GM19035 (cell line): ENCODE measurements at regions not wholly inside any gene's neighbourhood (a gene's known extent, or its start where the extent isn't known, plus 50 kb on each side); places are given as distances from the start of the nearest gene placed in this dataset.
"Not testable (repeated sequence)": the region's sequence is repeated elsewhere in the genome, so short reads cannot be mapped to it uniquely, and the experiment has no call there.

ENCODE experiments used
- ATAC-seq: cut with Tn5 transposase; IDR thresholded peaks from one replicate; pipeline ENCODE4 v1.9.1; 2021; ENCODE audit not compliant: unreplicated experiment

GRCh38 chr21:5975719-5976118 is 4545.7 kb upstream of the TPTE start:
- ATAC-seq = not testable (repeated sequence)

DNA sequence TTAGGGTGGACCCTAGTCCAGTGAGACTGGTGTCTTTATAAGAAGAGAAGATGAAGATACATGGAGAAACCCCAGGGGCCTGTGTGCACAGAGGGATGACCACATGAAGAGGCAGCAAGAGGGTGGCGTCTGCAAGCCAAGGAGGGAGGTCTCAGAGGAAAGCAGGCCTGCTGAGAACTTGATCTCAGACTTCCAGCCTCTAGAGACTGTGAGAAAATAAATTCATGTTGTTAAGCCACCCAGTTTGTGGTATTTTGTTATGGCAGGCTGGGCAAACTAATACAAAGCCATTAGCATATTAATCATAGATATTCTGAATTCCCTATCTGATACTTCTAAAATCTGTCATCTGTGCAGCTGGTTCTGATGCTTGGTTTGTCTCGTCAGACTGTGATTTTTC is 4523.8 kb upstream of the TPTE start:
- not testable (repeated sequence) for ATAC-seq

DNA sequence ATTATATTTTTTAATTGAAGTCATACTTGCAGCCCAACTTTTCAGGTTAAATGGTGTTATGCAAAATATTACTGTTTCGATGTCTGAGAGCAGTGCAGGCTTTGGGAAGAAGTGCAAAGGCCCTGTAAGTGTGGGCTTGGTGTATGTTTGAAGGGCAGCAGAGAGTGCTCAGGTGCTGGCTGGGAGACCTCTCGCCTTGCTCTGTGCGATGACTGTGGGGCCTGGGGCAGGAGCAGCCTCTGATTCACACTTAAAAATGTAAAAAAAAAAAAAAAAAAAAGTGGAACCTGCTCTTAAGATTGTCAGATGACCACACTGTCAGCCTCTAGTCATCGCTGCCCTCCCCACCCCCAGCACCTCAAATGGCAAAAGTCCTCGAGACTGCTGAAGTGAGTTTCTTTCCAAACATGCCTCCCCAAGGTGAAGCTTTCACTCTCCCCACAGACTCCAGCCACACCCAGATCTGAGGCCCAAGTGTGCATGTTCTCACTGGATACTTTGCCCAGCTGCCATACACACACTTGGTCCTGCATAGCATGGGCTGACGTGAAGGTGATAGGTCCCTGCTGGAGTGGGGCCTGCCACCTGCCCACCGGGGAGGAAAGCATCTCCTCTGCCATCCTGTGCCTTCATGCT is 4505.8 kb upstream of the TPTE start:
- not testable (repeated sequence) for ATAC-seq

DNA sequence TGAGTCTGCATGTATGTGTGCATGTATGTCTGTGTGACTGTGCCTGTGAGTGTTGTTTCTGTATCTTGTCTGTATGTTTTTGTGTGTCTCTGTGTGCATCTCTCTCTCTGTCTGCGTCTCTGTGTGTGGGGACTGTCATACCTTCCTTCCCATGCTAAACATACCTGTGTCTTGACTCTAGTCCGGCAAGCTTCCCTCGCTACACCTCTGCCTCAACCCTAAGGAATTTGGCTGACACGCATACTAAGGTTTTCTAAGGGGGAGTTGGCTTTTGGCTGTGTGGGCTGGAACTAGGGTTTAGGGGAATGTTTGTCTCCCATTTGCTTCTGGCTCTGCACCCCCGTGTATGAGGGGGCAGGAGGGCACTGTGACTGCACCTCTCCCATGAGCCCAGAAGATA is 4500.9 kb upstream of the TPTE start:
- ATAC-seq = not testable (repeated sequence)

- ATAC-seq = not testable (repeated sequence)
Measured at GRCh38 chr21:6020953-6021716, 4500.2 kb upstream of the TPTE start.

- ATAC-seq = not testable (repeated sequence)
Measured at GRCh38 chr21:6021717-6022270, 4499.6 kb upstream of the TPTE start.

- ATAC-seq = not testable (repeated sequence)
Measured at GRCh38 chr21:6023331-6023730, 4498.1 kb upstream of the TPTE start.

DNA sequence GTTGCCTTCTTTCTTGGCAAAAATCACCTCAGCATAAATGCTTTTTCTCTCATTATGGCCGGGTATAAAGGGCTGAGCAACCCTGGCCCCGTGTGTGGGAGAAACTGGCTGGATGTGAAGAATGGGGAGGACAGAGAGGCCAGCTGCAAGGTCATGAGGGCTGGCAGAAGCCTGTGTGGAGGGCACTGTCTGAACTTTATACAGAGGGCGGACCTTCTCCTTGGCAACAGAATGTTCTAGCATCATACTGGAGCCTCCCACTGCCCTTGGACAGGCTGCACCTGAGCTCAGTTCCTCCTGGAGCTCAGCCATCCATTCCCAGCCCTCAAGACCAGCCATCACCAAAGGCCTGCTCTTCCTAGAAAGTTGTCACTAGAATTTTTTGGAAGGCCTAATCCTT is 4496.2 kb upstream of the TPTE start:
- not testable (repeated sequence) for ATAC-seq

- not testable (repeated sequence) for ATAC-seq
Measured at GRCh38 chr21:6027497-6027896, 4493.9 kb upstream of the TPTE start.

DNA sequence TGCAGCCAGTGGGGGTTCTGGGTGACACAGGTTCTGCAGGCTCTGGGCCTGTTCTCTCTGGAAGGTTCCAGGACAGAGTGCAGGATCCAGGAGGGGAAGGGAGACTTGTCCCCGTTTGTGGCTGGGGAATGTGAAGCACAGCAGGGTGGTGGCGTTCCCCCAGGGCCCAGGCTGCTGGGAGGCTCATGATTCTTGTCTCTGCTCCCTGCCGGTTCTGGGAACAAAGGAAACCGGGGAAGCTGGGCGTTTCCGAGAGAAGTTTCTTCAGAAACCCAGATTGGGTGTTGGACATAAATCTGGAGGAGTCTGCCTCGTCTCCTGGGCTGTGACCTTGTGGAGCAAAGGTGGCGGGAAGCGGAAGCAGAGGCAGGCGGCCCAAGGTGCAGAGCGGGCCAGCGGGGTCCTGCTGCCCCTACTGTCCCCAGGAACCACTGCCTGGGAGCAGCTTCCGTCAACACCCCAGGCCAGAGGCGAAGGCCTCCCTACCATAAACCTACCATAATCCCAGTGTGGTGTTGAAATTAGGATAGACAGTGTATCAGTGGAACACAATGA is 4487.2 kb upstream of the TPTE start:
- not testable (repeated sequence) for ATAC-seq

GRCh38 chr21:6034820-6035473 is 4486.4 kb upstream of the TPTE start:
- ATAC-seq = not testable (repeated sequence)

DNA sequence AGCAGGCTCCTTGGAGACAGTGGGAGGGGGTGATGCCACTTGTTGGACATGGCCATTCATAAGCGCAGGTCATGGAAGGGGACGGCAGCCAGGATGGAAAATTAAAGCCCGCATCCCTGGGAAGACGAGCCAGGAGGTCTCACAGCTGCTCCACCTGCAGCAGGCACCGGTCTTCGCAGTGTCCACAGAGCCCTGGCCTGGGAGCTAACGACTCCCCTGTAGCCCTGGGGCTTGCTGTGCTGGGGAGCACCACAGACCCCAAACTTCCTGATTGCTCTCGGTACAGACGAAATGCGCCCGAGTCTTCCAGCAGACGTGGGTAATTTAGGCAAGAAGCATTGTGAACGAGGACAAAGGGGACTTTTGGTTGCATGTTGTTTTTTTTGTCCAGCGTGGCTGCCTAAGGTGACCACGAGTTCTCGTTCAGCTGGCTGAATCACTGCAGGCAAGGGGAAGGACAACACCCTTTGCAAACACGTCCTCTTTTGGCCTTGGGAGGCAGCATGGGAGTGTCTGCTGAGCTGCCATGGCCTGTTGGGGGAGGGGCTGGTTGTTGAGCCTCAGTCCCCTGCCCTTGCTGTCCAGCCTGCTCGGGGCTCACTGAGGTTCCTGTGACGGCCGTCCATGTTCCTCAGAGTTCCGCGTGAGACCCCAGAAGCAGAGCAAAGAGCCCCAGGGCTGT is 4485.8 kb upstream of the TPTE start:
- ATAC-seq = not testable (repeated sequence)

GRCh38 chr21:6039224-6039623 is 4482.2 kb upstream of the TPTE start:
- not testable (repeated sequence) for ATAC-seq

GRCh38 chr21:6040095-6040494 is 4481.3 kb upstream of the TPTE start:
- not testable (repeated sequence) for ATAC-seq

DNA sequence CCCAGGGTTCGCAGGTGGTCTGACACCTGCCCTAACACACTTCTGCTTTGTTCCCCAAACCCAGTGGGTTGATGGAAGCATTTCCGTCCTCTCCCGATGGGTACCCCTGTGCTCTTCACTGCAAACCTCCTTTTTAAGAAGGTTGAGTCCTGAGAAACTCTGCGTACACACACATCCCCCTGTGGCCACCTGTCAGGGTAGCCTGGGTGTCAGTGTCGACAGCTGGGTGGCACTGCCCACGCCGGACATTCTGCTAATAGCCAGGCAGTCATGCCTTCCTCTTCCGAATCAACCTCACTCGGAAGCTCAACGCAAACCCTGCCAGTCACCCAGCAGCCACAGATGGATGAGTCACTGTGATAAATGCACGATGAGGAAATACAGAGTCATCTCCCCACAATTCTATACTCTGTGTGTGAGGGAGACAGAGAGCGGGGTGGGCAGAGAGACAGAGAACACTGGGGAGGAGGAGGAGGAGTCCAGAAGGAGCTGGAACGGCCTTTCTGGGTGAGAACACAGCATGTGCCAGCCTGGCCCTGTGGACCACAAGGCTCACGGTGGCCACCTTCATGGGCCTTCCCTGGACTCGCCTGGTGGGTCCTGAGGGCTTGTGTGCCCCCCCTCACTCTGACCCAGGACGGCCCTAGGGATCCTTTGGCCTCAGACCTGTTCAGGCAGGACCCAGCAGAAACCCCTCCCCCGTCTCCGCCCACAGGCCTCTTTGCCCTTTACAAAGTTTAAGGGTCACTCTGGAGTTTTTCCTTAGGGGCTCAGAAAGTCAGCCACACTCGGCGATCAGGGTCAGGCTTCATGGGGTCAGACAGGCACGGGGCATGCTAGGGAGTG is 4477.7 kb upstream of the TPTE start:
- not testable (repeated sequence) for ATAC-seq

DNA sequence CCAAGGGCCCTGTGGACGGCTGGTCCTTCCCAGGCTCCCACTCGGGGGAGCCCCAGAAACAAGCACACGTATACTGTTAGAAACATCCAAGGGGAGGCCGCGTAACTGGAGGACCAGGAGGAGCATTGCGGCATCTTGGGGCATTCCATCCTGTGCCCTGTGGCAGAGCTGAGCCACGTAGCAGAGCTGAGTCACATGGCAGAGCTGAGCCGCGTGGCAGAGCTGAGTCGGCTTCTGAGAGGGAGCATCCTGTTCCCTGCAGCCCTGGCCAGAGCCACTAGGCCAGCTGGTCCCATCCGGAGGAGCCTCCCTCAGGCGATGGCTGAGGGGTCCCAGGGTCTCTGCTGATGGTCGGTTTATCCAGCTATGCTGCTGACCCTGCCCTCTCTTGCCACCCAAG is 4476.7 kb upstream of the TPTE start:
- ATAC-seq = not testable (repeated sequence)

DNA sequence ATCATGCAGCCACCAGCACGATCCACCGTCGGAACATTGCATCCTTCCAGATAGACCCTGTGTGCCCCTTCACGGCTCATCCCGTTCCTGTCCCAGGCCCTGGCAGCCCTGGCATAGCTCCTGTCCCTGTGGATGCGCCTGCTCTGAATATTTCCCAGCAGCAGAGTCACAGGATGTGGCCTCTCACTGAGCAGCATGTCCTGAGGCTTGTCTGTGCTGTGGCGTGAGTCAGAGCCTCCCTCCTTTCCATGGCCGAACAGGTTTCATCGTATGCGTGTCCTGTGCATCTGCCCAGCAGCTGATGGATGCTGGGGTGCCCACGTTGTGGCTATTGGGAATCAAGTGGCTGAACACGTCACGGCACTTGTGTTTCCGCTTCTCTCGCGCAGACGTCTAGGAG is 4471.5 kb upstream of the TPTE start:
- ATAC-seq = not testable (repeated sequence)

DNA sequence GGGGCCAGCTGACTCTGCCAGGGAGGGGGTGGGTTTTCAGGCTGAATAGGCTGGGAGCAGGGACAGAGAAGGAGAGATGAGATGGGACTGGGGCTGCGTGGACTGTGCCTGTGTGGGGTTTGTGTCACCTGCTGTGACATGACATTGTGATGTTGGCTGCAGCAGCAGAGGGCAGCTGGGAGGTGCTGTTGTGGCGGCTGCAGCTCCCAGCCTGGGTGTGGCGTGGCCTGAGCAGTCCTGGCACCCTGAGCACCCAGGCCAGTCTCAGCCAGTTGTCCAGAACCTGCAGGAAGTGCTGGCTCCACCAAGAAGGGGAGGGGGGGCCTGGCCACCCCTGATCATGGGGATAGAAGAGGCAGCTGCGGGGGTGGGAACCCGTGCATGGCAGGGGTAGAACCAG is 4469.3 kb upstream of the TPTE start:
- ATAC-seq = not testable (repeated sequence)

GRCh38 chr21:6053145-6053544 is 4468.2 kb upstream of the TPTE start:
- ATAC-seq = not testable (repeated sequence)

DNA sequence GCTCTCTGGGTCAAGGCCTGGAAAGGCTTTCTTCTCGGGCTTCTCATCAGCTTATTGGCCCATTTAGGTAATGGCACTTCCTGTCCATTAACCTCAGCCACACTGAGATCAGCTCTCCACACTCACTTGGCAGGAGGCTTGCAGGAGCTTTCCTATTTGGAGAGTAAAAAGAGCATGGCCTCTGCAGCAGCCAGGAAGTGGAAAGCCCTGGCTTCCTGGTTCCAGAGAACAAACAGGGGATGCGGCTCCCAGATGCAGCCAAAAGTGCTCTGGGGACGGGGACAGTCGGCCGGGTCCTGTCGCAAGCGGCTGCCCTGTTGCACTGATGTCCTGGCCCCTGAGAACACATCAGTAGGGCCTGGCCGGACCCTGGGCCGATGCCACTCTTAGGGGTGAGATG is 4462.4 kb upstream of the TPTE start:
- not testable (repeated sequence) for ATAC-seq
